ENCODE measurements at regions not wholly inside any gene's neighbourhood (a gene's known extent, or its start where the extent isn't known, plus 50 kb on each side); places are given as distances from the start of the nearest gene placed in this dataset.

GRCh38 chr3:139095803-139096466 is 51.2 kb upstream of the PRR23C start:
- H2AFZ ChIP-seq (ENCODE audit: low read depth, low read length) = no peak overlapping the region
- no peak overlapping the region for H3K4me3 ChIP-seq (ENCODE audit: low read depth in 1 of 2, low read length in 2 of 2)
- H3K27ac ChIP-seq (ENCODE audit: low read length) = no peak overlapping the region
- H4K20me1 ChIP-seq (ENCODE audit: insufficient read depth, low read length) = no peaks in the 10 kb centered on the region
- no peak overlapping the region for H3K9ac ChIP-seq (ENCODE audit: low read depth, low read length)
- peaks cover 3% of the 10 kb centered on the region for H3K9me3 ChIP-seq (ENCODE audit: insufficient read depth, low read length, severe bottlenecking)
- no peaks in the 10 kb centered on the region for H3K79me2 ChIP-seq (ENCODE audit: insufficient read depth, low read length)
- DNase-seq = no peak
- no peaks in the 10 kb centered on the region for H3K4me1 ChIP-seq (ENCODE audit: insufficient read depth, low read length)
- peaks cover 2% of the 10 kb centered on the region for H3K27me3 ChIP-seq (ENCODE audit: insufficient read depth, low read length, poor library complexity)
- H3K4me2 ChIP-seq (ENCODE audit: insufficient read depth, low read length) = no peak overlapping the region
- no peak for ATAC-seq (ENCODE audit: insufficient read depth, low read depth)
- TF ChIP-seq EZH2 (IDR thresholded peaks at IDR 0.05; ENCODE audit: borderline replicate concordance, low read depth, low read length, severe bottlenecking) (no peak), CTCF (IDR thresholded peaks at IDR 0.05; ENCODE audit: borderline replicate concordance, extremely low read depth, low read length, poor library complexity, severe bottlenecking) (no peak)
- H3K36me3 ChIP-seq (ENCODE audit: insufficient read depth, low read length) = no peaks in the 10 kb centered on the region

GRCh38 chr3:139096670-139097069 is 52.0 kb upstream of the PRR23C start:
- Histone ChIP-seq H3K27ac (ENCODE audit: low read length) (no peak overlapping the region), H3K27me3 (ENCODE audit: insufficient read depth, low read length, poor library complexity) (peaks cover 2% of the 10 kb centered on the region), H3K4me1 (ENCODE audit: insufficient read depth, low read length) (no peaks in the 10 kb centered on the region), H4K20me1 (ENCODE audit: insufficient read depth, low read length) (no peaks in the 10 kb centered on the region), H3K4me2 (ENCODE audit: insufficient read depth, low read length) (no peak overlapping the region), H3K36me3 (ENCODE audit: insufficient read depth, low read length) (no peaks in the 10 kb centered on the region), H3K9me3 (ENCODE audit: insufficient read depth, low read length, severe bottlenecking) (peaks cover 3% of the 10 kb centered on the region), H3K79me2 (ENCODE audit: insufficient read depth, low read length) (no peaks in the 10 kb centered on the region), H3K4me3 (ENCODE audit: low read depth in 1 of 2, low read length in 2 of 2) (no peak overlapping the region), H3K9ac (ENCODE audit: low read depth, low read length) (no peak overlapping the region), H2AFZ (ENCODE audit: low read depth, low read length) (no peak overlapping the region)
- TF ChIP-seq CTCF (IDR thresholded peaks at IDR 0.05; ENCODE audit: borderline replicate concordance, extremely low read depth, low read length, poor library complexity, severe bottlenecking) (no peak), EZH2 (IDR thresholded peaks at IDR 0.05; ENCODE audit: borderline replicate concordance, low read depth, low read length, severe bottlenecking) (no peak)
- ATAC-seq (ENCODE audit: insufficient read depth, low read depth) (no peak), DNase-seq (no peak)

GRCh38 chr3:139098391-139098790 is 53.7 kb upstream of the PRR23C start:
- Histone ChIP-seq H3K27me3 (ENCODE audit: insufficient read depth, low read length, poor library complexity) (peaks cover 2% of the 10 kb centered on the region), H4K20me1 (ENCODE audit: insufficient read depth, low read length) (no peaks in the 10 kb centered on the region), H3K36me3 (ENCODE audit: insufficient read depth, low read length) (no peaks in the 10 kb centered on the region), H3K79me2 (ENCODE audit: insufficient read depth, low read length) (no peaks in the 10 kb centered on the region), H3K9me3 (ENCODE audit: insufficient read depth, low read length, severe bottlenecking) (peaks cover 3% of the 10 kb centered on the region), H2AFZ (ENCODE audit: low read depth, low read length) (no peak overlapping the region), H3K9ac (ENCODE audit: low read depth, low read length) (no peak overlapping the region), H3K4me1 (ENCODE audit: insufficient read depth, low read length) (no peaks in the 10 kb centered on the region), H3K4me2 (ENCODE audit: insufficient read depth, low read length) (no peak overlapping the region), H3K27ac (ENCODE audit: low read length) (no peak overlapping the region), H3K4me3 (ENCODE audit: low read depth in 1 of 2, low read length in 2 of 2) (no peak overlapping the region)
- no peak for TF ChIP-seq EZH2 (IDR thresholded peaks at IDR 0.05; ENCODE audit: borderline replicate concordance, low read depth, low read length, severe bottlenecking)
- no peak for TF ChIP-seq CTCF (IDR thresholded peaks at IDR 0.05; ENCODE audit: borderline replicate concordance, extremely low read depth, low read length, poor library complexity, severe bottlenecking)
- ATAC-seq (ENCODE audit: insufficient read depth, low read depth) (no peak), DNase-seq (no peak)

All from DND-41 (cell line).